HG02885 (cell line): ENCODE measurements at regions not wholly inside any gene's neighbourhood (a gene's known extent, or its start where the extent isn't known, plus 50 kb on each side); places are given as distances from the start of the nearest gene placed in this dataset.
"Not testable (repeated sequence)": the region's sequence is repeated elsewhere in the genome, so short reads cannot be mapped to it uniquely, and the experiment has no call there.

Source experiments
- ATAC-seq: cut with Tn5 transposase; IDR thresholded peaks from one replicate; pipeline ENCODE4 v1.9.1; 2021; ENCODE audit warnings: mild to moderate bottlenecking; ENCODE audit not compliant: unreplicated experiment, poor library complexity

- no peak for ATAC-seq
Observed at GRCh38 chrX:96170626-96171025, 514.0 kb upstream of the DIAPH2 start.

DNA sequence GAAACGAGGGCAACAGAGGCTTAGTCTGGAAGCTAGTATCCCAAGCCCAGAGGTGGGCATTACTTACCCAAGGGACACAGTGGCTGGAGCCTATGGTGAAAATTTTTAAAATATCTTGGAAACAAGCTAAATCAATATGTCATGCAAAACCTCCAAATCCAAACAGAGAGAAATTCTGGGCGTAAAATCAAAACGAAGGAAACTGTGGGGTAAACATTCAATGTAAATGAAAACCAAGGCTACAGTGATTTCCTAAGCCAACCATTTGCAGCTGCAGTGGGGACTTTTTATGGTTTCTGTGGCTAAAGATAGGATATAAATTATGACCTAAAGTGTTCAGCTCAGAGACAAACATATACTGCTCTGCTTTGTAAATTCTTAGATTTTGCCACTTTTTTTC, 507.7 kb upstream of the DIAPH2 start:
- ATAC-seq = no peak

DNA sequence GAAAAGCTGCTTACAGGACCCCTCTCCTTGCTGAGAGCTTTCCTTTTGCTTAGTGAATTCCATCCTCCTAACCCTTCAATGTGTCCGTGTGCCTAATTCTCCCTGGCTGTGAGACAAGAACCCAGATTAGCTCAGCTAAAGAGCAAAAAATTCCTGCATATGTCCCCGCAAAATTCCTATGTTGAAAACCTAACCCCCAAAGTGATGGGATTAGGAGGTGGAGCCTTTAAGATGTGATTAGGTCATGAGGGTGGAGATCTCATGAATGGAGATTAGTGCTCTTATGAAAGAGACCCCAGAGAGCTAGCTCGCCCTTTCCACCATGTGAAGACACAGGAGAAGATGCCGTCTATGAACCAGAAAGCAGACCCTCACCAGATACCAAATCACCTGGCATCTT, 503.0 kb upstream of the DIAPH2 start:
- no peak for ATAC-seq

DNA sequence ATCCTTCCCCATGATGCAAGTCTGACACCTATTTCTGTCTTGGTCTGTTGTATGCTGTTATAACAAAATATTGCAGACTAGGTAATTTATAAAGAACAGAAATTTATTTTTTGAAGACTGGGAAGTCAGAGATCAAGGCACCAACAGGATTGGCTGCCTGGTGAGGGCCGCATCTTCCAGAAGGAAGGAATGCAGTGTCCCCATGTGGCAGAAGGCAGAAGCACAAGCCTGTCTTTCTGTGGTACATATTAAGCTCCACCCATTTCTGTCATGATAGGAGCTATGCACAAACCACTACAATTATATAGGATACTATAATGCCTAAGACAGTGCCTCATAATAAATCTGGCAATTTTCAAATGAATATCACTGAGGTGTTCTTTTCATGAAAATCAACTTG, 502.3 kb upstream of the DIAPH2 start:
- peak; percentile 81 for ATAC-seq

- no peak for ATAC-seq
Observed at GRCh38 chrX:96183391-96183790, 501.3 kb upstream of the DIAPH2 start.

GRCh38 chrX:96183843-96184242, 500.8 kb upstream of the DIAPH2 start:
- no peak for ATAC-seq

DNA sequence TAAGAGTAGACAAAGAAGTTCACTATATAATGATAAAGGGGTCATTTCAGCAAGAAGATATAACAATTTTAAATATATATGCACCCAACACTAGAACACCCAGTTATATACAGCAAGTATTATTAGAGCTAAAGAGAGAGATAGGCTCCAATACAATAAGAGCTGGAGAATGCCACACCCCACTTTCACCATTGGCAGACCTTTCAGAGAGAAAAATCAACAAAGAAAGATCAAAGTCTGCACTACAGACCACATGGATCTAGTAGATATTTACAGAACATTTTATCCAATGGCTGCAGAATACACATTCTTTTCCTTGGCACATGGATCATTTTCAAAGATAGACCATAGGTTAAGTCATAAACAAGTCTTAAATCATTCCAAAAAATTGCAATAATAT, 479.7 kb upstream of the DIAPH2 start:
- no peak for ATAC-seq

DNA sequence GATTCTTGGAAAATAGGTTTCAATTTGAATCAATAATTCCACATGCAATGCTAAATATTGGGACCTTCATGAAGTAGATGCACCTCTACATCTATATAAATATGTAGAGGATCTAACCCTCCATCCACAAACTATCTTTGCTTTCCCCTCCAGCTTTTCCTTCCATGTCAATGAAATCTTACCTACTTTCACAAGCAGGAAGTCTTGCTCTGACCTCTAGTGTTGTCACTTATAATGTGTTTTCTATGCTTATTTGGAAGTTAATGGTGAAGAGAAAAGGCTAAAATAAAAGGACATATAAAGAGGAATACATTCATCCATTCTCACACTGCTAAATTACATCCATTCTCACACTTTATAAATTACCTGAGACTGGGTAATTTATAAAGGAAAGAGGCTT, 472.7 kb upstream of the DIAPH2 start:
- ATAC-seq = no peak

GRCh38 chrX:96214681-96215080, 470.0 kb upstream of the DIAPH2 start:
- not testable (repeated sequence) for ATAC-seq

- ATAC-seq = no peak
Observed at GRCh38 chrX:96224279-96224678, 460.4 kb upstream of the DIAPH2 start.

- ATAC-seq = no peak
Observed at GRCh38 chrX:96244955-96245354, 439.7 kb upstream of the DIAPH2 start.

DNA sequence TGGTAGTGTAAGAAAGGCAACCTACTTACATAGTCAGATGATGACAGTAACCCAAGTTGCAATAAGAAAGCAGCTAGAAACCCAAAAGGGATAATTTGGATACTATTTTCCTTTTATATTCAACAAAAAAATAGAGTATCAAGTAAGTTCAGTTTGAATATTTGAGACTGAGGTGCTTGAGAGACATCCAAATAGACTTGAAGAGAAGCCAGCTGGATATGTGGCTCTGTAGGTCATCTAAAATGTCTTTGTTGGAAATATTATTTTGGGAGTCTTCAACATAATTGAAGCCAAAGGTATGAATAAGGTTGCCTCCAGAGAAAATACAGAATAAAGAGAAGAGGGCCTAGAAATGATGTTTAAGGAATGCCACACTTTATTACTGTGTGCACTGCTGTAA, 438.2 kb upstream of the DIAPH2 start:
- ATAC-seq = no peak
